RWPE2 (cell line): ENCODE measurements at regions not wholly inside any gene's neighbourhood (a gene's known extent, or its start where the extent isn't known, plus 50 kb on each side); places are given as distances from the start of the nearest gene placed in this dataset.
"Not testable (repeated sequence)": the region's sequence is repeated elsewhere in the genome, so short reads cannot be mapped to it uniquely, and the experiment has no call there.

Source experiments
- ATAC-seq: fragments of 200-7000 bp; cut with Tn5 transposase; 3 replicates; pipeline ENCODE4 v1.9.1; 2021; ENCODE audit warnings: low read depth
- DNase-seq: peaks from one replicate; pipeline ENCODE4 v3.0.0-alpha.2; 2020; ENCODE audit warnings: low spot score
- H3K27ac ChIP-seq: fragments of 450-650 bp; 2 replicates; pipeline ENCODE4 v1.5.1; 2017; ENCODE audit warnings: mild to moderate bottlenecking; ENCODE audit not compliant: poor library complexity, severe bottlenecking
- H3K27me3 ChIP-seq: fragments of 250-450 bp; sonication (Bioruptor Pico); 2 replicates; pipeline ENCODE4 v1.5.1; 2021; ENCODE audit warnings: mild to moderate bottlenecking, moderate library complexity; ENCODE audit not compliant: insufficient read depth, poor library complexity, severe bottlenecking
- H3K36me3 ChIP-seq: fragments of 250-450 bp; sonication (Bioruptor Pico); 2 replicates; pipeline ENCODE4 v1.5.1; 2020; ENCODE audit warnings: low read depth, mild to moderate bottlenecking, moderate library complexity
- H3K4me1 ChIP-seq: fragments of 250-450 bp; sonication (Bioruptor Pico); 2 replicates; pipeline ENCODE4 v1.5.1; 2021; ENCODE audit warnings: mild to moderate bottlenecking, moderate library complexity; ENCODE audit not compliant: insufficient read depth, poor library complexity, severe bottlenecking
- H3K4me3 ChIP-seq: fragments of 250-450 bp; sonication (Bioruptor Pico); 2 replicates; pipeline ENCODE4 v1.5.1; 2021; ENCODE audit warnings: mild to moderate bottlenecking, moderate library complexity; ENCODE audit not compliant: severe bottlenecking
- H3K9me3 ChIP-seq: fragments of 250-450 bp; sonication (Bioruptor Pico); 2 replicates; pipeline ENCODE4 v1.5.1; 2021; ENCODE audit warnings: mild to moderate bottlenecking, moderate library complexity; ENCODE audit not compliant: severe bottlenecking

DNA sequence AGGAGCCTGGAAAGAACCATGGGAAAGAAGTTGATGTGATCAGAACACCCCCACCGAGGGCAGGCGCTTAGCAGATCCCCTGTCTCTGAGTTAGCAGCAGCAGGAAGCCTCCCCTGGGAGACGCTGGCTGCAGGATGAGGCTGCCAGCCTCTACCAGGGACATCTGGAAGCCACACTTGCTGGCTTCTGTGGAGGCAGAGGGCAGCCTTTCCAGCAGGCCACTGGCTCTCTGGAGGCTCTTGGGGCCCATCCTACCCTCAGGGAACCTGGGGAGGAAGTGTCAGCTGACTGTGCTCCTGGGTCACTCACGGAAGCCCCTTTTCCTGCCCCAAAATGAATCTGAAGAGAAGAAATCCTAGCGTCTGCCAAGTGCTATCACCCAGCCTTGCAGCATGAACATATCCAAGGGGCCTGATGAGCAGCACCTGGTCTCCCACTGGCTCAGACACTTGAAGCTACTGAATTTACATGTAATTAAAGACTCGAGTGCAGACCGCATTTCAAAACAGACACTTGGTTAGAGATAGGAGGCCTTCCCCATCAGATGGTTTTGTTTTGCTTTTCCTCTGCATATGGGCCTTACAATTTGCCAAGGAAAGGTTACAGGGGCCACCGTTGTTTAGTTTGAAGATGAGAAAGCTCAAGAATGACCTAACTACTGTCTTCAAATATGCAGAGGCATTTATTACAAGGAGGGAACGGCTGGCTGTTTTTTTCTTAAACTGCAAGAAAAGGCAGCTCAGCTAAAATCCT lies 142.1 kb downstream of the BCL2L11 start:
- DNase-seq = not testable (repeated sequence)

DNA sequence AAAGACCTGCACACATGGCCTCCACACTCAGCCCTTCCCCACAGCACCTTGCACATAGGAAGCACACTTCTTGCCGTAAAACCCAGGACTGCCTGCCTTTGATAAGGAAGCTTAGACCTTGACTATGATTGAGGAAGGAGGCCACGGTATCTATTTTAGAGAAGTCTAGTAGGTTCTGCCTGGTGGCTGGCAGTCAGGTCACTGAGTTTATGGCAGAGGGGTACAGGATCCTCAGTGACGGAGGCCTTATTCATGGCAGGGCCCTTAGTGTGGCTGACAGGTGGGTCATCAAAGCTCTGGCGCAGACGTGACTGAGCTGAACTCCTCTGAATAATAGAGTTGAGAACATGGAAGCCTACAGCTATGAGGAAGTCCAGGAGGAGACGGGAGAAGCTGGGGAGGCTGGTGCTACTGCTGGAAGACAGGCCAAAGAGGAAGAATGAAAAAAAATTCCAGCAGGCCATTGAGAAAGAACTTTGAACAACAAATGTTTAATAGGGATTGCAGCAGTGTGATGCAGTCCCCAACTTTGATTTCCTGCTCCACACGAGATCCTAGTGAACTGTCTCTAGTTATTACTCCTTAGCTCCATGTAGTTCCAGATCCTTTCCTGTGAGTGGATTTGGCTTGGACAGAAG lies 142.8 kb downstream of the BCL2L11 start:
- H3K36me3 ChIP-seq, DNase-seq, H3K4me3 ChIP-seq, H3K27me3 ChIP-seq, ATAC-seq, H3K9me3 ChIP-seq, H3K4me1 ChIP-seq, H3K27ac ChIP-seq: not testable (repeated sequence)

More for the DNA sequence above, 142.1 kb downstream of the BCL2L11 start:
- not testable (repeated sequence) for H3K9me3 ChIP-seq, ATAC-seq, H3K4me3 ChIP-seq, H3K27me3 ChIP-seq, H3K36me3 ChIP-seq, H3K27ac ChIP-seq, H3K4me1 ChIP-seq

DNA sequence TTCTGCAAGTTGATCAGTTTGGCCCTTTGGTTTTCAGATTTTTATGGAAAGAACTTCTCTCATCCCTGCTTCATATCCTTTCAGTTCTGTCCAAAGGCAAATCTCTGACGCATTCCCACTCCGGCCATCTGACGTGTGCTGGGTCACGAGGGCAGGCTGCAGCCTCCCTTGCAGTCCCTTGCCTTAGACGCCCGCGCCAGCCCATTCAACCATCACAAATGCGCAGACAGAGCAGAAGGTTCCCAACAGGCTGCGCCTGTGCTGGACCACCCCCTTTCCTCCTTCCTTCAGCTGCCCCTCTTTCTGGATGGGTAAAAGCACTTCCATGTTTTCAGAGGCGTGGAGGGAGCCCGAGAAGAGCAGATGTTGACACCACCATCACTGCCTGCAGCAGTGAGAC lies 144.2 kb downstream of the BCL2L11 start:
- ATAC-seq, H3K27me3 ChIP-seq, H3K36me3 ChIP-seq, H3K4me1 ChIP-seq, H3K27ac ChIP-seq, H3K4me3 ChIP-seq, H3K9me3 ChIP-seq, DNase-seq: not testable (repeated sequence)

DNA sequence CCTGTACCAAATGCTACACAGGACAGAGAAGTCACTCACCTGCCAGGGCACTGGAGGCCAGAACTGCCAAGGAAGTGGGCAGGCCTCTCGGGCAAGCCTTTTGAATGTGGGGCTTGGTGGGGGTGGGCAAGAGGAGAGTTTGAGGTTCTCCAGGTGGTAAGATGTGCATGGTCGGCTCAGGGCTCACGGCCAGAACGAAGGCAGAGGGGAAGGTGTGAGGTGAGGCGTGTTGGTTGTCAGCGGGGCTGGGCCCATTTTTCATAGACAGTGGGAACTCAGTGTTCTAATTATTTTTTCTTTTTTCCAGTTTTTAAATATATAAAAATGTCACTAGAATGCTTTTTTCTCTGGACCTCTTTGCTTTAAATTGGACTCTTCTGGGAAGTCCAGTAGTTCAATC lies 145.8 kb downstream of the BCL2L11 start:
- not testable (repeated sequence) for H3K4me1 ChIP-seq, DNase-seq, H3K4me3 ChIP-seq, H3K27ac ChIP-seq, H3K27me3 ChIP-seq, ATAC-seq, H3K9me3 ChIP-seq, H3K36me3 ChIP-seq

DNA sequence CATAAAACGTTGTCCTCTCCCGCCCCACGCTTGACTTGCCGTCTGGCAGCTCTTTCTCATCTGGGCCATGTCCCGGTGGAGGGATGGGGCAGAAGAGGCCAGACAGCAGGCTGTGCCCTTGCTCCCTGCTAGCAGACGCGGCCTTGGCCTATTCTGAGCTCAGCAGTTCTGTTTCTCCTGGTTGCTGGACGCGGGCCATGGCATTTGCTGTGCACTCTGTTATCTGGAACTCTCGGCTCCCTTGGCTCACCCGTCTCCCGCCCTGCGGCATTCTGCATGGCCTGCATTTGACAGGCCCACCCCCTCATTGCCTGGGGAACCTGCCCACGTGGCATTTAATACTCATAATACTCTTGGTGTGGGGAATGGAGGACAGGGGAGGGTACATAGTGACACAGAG lies 146.3 kb downstream of the BCL2L11 start:
- H3K4me1 ChIP-seq, H3K36me3 ChIP-seq, ATAC-seq, H3K27ac ChIP-seq, H3K9me3 ChIP-seq, H3K4me3 ChIP-seq, H3K27me3 ChIP-seq, DNase-seq: not testable (repeated sequence)

DNA sequence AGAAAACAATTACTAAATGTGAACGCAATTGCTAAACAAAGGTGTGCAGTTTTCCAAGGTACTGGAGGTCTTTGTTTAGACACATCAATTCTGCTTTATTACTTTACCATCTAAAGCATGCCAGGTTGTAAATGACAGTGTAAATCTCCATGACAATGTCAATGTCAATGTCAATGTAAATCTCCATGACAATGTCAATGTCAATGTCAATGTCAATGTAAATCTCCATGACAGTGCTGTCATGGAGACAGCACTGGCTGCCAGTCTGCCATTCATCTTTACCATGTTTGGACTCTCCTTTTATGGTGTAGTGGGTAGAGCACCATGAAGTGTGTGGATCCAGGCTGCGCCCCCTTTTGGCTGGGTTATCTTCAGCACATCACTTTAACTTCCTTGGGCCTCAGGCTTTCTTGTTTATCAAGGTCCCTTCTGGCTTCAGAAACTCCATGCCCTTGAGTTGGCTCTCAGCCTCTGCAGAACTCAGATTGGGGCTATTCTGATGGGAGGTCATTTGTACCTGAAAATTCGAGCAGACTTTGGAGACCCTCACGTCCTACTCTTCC lies 149.1 kb downstream of the BCL2L11 start:
- ATAC-seq, H3K36me3 ChIP-seq, DNase-seq, H3K4me3 ChIP-seq, H3K27me3 ChIP-seq, H3K9me3 ChIP-seq, H3K4me1 ChIP-seq, H3K27ac ChIP-seq: not testable (repeated sequence)

DNA sequence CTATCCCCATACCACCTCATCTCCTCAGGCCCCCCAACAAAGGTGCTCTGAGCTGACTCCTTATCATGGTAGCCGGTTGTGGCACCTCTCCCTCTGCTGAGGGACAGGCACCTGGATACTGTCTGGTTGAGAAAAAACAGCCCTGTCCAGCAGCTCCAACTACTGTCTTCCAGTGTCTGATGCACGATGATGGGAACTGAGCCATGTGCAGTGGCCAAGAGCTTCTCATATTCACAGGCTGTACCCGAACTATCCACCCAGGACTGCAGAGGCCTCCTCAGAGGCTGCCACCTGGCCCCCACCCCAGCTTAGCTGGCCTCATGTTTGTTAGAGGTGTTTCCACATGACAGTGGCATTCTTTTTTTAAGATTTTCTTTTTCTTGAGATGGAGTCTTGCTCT lies 149.9 kb downstream of the BCL2L11 start:
- H3K27me3 ChIP-seq, H3K9me3 ChIP-seq, H3K27ac ChIP-seq, H3K4me3 ChIP-seq, H3K36me3 ChIP-seq, H3K4me1 ChIP-seq, DNase-seq, ATAC-seq: not testable (repeated sequence)

DNA sequence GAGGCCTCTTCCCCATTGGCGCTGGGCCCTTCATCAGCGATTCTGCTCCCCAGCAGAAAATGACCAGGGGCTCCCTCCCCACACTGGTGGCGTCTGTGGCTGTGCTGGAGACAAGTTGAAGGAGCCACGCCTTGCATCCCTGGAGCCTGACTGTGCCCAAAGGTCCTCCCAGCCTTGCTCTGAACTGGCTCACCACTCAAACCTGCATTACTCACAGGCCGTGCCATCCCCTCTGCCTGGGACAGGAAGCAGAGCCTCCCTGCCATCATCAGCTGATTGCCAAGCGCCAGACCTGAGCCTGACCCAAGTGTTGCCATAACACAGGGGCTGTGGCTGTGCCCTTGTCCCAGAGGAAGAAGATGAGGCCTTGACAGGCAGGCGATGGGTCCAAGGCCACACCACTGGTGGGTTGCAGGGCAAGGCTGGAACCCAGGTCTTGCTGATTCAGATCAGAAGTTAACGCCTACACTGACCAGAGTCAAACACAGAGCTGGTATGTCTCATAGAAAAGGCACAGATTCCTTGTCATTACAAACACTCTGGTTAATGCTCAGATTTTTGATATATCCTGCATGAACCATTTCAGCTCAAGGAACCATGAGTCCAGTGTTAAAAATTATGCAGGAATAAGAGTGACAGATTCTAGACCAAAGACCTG lies 151.1 kb downstream of the BCL2L11 start:
- not testable (repeated sequence) for H3K27me3 ChIP-seq, H3K27ac ChIP-seq, H3K4me3 ChIP-seq, H3K4me1 ChIP-seq, H3K9me3 ChIP-seq, H3K36me3 ChIP-seq, DNase-seq
- ATAC-seq = peak; percentile 92

DNA sequence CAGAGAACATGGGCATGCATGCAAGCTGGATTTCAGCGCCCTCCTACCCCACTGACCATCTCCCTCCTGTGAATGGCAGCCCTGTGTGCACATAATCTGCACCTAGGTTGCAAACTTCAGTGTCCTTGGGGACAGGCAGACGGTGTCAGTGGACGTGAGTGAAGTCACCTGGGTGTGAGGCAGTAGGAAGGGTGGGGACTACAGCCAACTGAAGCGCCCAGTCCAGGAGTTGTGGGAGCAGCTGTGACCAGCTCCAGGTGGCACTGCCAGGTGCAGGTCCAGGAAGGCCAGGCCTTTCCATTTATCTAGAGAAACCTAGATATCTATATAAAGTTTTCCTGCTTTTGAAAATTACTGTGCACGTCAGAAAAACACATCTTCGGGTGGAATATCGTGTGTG lies 152.3 kb downstream of the BCL2L11 start:
- ATAC-seq, H3K4me3 ChIP-seq: not testable (repeated sequence)

DNA sequence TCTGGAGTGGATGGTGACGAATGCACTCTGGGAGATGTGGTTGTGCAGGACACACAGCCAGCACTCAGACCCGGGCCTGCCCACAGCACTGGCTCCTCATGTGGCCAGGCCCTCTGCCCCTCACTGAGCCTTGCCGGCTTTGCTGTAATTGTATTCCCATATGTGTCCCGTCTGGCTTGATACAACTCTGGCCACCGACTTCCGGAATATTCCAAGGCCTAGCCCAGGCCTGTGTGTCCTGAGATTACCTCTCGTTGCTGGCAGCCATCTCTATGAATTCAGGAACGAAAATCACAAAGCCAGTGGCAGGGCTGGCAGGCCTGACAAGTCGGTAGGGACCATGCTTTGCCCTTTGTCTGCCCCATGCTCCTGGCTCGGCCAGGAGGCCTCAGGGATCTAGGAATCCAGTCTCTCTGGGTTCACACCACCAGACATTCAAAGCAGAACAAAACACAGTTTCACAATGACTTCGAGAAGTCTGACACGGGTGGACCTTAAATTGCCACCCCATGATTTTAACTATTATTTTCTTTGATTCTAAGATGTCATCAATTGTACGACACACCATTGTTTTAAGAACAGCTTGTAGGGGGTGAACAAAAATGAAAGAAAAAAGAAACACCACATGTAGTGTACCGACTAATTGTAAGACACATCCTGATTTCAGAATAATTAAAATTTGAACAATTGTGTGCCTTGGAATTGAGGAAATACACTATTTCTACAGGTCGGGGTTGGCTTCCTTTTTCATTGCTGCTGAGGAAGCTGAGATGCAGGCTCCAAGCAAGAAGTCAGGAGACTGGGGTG lies 154.5 kb downstream of the BCL2L11 start:
- H3K9me3 ChIP-seq, ATAC-seq, H3K36me3 ChIP-seq, H3K27me3 ChIP-seq, H3K4me1 ChIP-seq, H3K27ac ChIP-seq, H3K4me3 ChIP-seq, DNase-seq: not testable (repeated sequence)

More for the DNA sequence above, 152.3 kb downstream of the BCL2L11 start:
- not testable (repeated sequence) for H3K4me1 ChIP-seq, DNase-seq, H3K27ac ChIP-seq, H3K9me3 ChIP-seq, H3K36me3 ChIP-seq, H3K27me3 ChIP-seq

DNA sequence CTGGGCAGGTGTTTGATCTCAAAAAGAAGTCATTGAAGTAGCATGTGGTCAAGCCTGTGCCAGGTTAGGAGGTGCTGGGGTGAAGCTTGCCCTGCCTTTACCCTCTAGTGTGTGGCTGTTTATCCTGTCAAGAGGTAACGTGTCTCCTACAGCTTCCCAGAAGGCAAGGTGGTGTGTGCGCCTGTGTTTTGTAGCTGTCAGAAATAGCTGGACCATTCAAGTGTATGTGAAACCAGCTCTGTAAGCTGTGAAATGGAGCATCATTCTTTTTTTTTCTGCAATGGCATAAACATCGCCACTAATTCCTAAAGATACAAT lies 155.1 kb downstream of the BCL2L11 start:
- ATAC-seq, H3K4me1 ChIP-seq, H3K27me3 ChIP-seq, H3K4me3 ChIP-seq, H3K36me3 ChIP-seq, H3K27ac ChIP-seq, DNase-seq, H3K9me3 ChIP-seq: not testable (repeated sequence)
